Natural killer cell (primary cell): ENCODE measurements at regions not wholly inside any gene's neighbourhood (a gene's known extent, or its start where the extent isn't known, plus 50 kb on each side); places are given as distances from the start of the nearest gene placed in this dataset.

Experiments
- ATAC-seq, 3 donors: fragments of 150-1000 bp in 2 of 3; fragments of 200-7000 bp in 1 of 3; cut with Tn5 transposase; 1 replicate in 1 of 3; 2 replicates in 2 of 3; pipeline ENCODE4 v1.10.0; 2021; ENCODE audit warnings: mild to moderate bottlenecking in 2 of 3, moderate library complexity in 2 of 3
- DNase-seq, 2 donors: peaks; one replicate each; pipeline versions ENCODE4 v3.0.0 to v3.0.0-alpha.2; 2013 to 2021; ENCODE audit warnings: mixed read lengths in 1 of 2
- H3K27ac ChIP-seq: one replicate; pipeline ENCODE4 v1.5.1; 2013; ENCODE audit warnings: mild to moderate bottlenecking, low read length
- H3K27me3 ChIP-seq: one replicate; pipeline ENCODE4 v1.6.1; 2013; ENCODE audit warnings: low read length; ENCODE audit not compliant: control insufficient read depth, insufficient read depth
- H3K36me3 ChIP-seq: one replicate; pipeline ENCODE4 v1.6.1; 2013; ENCODE audit warnings: low read length; ENCODE audit not compliant: control insufficient read depth, insufficient read depth
- H3K4me1 ChIP-seq: one replicate; pipeline ENCODE4 v1.6.1; 2013; ENCODE audit warnings: low read length; ENCODE audit not compliant: control insufficient read depth, insufficient read depth
- H3K4me3 ChIP-seq: one replicate; pipeline ENCODE4 v1.5.1; 2013; ENCODE audit warnings: low read length
- H3K9me3 ChIP-seq: one replicate; pipeline ENCODE4 v1.6.1; 2013; ENCODE audit warnings: low read length; ENCODE audit not compliant: control insufficient read depth, insufficient read depth
- H3K27ac Mint-ChIP-seq, 2 donors: one replicate each; pipeline ENCODE4 v1.8.0; 2022; ENCODE audit warnings: mild to moderate bottlenecking in 2 of 2, mixed read lengths in 2 of 2, moderate library complexity in 1 of 2
- H3K27me3 Mint-ChIP-seq, 2 donors: one replicate each; pipeline ENCODE4 v1.8.0; 2022; ENCODE audit warnings: low read depth in 2 of 2, mixed read lengths in 2 of 2
- H3K36me3 Mint-ChIP-seq: one replicate; pipeline ENCODE4 v1.8.0; 2022; ENCODE audit warnings: mixed read lengths
- H3K4me1 Mint-ChIP-seq, 2 donors: one replicate each; pipeline ENCODE4 v1.8.0; 2022; ENCODE audit warnings: mixed read lengths in 2 of 2
- H3K4me3 Mint-ChIP-seq: one replicate; pipeline ENCODE4 v1.8.0; 2022; ENCODE audit warnings: mild to moderate bottlenecking, moderate library complexity, mixed read lengths
- H3K9me3 Mint-ChIP-seq, 2 donors: one replicate each; pipeline ENCODE4 v1.8.0; 2022; ENCODE audit warnings: mixed read lengths in 2 of 2
- CTCF ChIP-seq: fragments of 200-600 bp; IDR thresholded peaks from one replicate; pipeline ENCODE4 v1.8.0; 2022; ENCODE audit warnings: antibody characterized with exemption
- WGBS: methylation state at CpG from one replicate; pipeline ENCODE4 v1.1.7; 2013; ENCODE audit warnings: missing lambda C conversion rate; ENCODE audit not compliant: insufficient coverage; 5-methylcytosine and 5-hydroxymethylcytosine counted together
- intact Hi-C: fragments of 100-400 bp; cut with micrococcal nuclease; formaldehyde crosslinking; loops from one replicate; pipeline ENCODE4 v1.14.2; 2022

DNA sequence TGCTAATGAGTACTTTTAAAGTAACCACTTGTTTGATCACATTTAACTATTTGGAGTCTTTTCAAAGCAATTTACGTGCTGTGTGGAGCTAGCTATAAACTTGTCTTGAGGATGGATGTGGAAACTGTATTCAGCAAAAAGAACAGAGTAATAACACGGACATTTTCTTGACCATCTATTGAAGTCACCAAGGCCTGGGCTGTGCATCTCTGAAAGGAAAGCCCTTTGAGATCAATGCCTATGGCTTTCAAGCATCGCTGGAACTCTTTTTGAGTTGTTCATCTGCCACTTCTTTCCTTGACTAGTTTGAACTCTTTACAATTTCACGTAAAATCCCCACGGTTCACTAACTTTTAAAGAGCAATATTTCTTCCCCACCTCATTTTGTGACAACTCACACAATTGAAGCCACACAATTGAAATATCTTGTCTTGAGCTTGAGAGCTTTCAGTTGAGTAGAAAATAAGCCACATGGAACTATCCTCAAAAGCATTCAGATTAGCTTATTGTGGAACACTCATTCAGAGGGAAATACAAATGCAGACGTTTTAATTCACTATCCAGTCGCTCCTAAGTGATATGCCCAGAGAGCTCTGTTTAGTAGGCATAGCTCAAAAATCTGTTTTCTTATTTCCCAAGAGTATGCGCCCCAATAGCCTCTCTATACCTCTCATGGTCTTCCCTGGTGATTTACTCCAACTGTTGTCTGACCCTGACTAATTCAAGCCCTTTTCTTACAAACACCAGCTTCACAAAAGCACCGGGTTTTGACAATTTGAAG, 134.9 kb upstream of the SLITRK2 start:
- Histone ChIP-seq H3K36me3 (no peaks in the 10 kb centered on the region), H3K4me3 (no peak overlapping the region), H3K9me3 (no peaks in the 10 kb centered on the region), H3K4me1 (no peaks in the 10 kb centered on the region), H3K27me3 (no peaks in the 10 kb centered on the region), H3K27ac (no peak overlapping the region)
- peaks cover 5 to 15% of the 10 kb centered on the region in 2 donors for H3K9me3 Mint-ChIP-seq
- no peak for TF ChIP-seq CTCF
- DNase-seq (no peak), ATAC-seq (no peak)
- H3K4me1 Mint-ChIP-seq: no peaks in the 10 kb centered on the region
- no peaks in the 10 kb centered on the region for H3K36me3 Mint-ChIP-seq
- no peaks in the 10 kb centered on the region for H3K27me3 Mint-ChIP-seq
- intact Hi-C loops: no loop called here
- WGBS: 83% methylated on average over 9 of the region's 9 CpGs
- H3K4me3 Mint-ChIP-seq: no peak overlapping the region
- no peak overlapping the region for H3K27ac Mint-ChIP-seq

DNA sequence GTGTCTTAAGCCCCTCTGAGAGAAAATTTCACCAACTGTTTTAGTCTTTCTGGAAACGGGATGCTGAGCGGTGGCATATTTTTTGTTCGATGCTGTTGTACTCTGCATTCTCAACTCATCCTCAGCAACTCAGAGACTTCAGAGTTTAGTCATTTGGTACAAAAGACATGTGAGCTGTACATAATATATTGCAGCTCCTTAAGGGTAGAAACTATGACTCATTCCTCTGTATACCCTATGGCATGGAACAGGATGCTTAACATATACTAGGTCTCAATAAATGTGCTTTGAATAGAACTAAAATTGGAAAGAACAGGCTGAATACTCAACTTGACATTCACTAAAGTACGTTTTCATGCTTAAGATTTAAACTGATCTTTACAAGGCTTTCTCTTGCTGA, 130.5 kb upstream of the SLITRK2 start:
- DNase-seq (no peak), ATAC-seq (no peak)
- no peak overlapping the region for H3K4me3 ChIP-seq
- Mint-ChIP-seq H3K4me1 (no peaks in the 10 kb centered on the region), H3K9me3 (peaks cover 0 to 10% of the 10 kb centered on the region in 2 donors), H3K27ac (no peak overlapping the region), H3K36me3 (no peaks in the 10 kb centered on the region), H3K4me3 (no peak overlapping the region), H3K27me3 (no peaks in the 10 kb centered on the region)
- no peaks in the 10 kb centered on the region for H3K36me3 ChIP-seq
- H3K27ac ChIP-seq: no peak overlapping the region
- TF ChIP-seq CTCF: no peak
- no peaks in the 10 kb centered on the region for H3K27me3 ChIP-seq
- WGBS: 83% methylated on average over 2 of the region's 4 CpGs
- intact Hi-C loops: no loop called here
- H3K4me1 ChIP-seq: no peaks in the 10 kb centered on the region
- no peaks in the 10 kb centered on the region for H3K9me3 ChIP-seq

DNA sequence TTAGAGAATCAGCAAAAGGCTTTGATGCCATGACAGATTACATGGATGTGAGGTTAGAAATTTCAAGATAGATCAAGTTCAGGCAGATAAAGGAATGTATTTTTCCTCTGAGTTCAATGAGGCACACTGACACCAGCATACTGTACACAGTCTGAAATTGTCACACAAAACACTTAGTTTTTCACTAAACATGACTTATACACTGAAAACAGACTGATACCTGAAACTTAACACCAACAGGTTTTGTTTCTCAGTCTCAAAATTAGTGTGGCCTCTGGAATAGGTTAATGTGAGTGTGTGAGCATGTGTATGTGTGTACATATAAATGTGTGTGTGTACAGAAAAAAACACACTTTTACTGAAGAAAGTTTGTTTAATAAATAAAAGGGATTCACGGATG, 129.9 kb upstream of the SLITRK2 start:
- Mint-ChIP-seq H3K27ac (no peak overlapping the region), H3K27me3 (no peaks in the 10 kb centered on the region), H3K4me3 (no peak overlapping the region), H3K36me3 (no peaks in the 10 kb centered on the region), H3K9me3 (peaks cover 2 to 13% of the 10 kb centered on the region in 2 donors), H3K4me1 (no peaks in the 10 kb centered on the region)
- WGBS: no CpG with 5 or more reads among the region's 1 CpG
- Histone ChIP-seq H3K4me3 (no peak overlapping the region), H3K4me1 (no peaks in the 10 kb centered on the region), H3K9me3 (no peaks in the 10 kb centered on the region), H3K27me3 (no peaks in the 10 kb centered on the region), H3K36me3 (no peaks in the 10 kb centered on the region), H3K27ac (no peak overlapping the region)
- intact Hi-C loops: no loop called here
- ATAC-seq: no peak
- no peak for DNase-seq
- TF ChIP-seq CTCF: no peak

- Histone ChIP-seq H3K4me1 (no peaks in the 10 kb centered on the region), H3K27me3 (no peaks in the 10 kb centered on the region), H3K27ac (no peak overlapping the region), H3K36me3 (no peaks in the 10 kb centered on the region), H3K9me3 (no peaks in the 10 kb centered on the region), H3K4me3 (no peak overlapping the region)
- intact Hi-C loops: no loop called here
- no peaks in the 10 kb centered on the region for H3K4me1 Mint-ChIP-seq
- H3K27me3 Mint-ChIP-seq: no peaks in the 10 kb centered on the region
- no peaks in the 10 kb centered on the region for H3K36me3 Mint-ChIP-seq
- TF ChIP-seq CTCF: no peak
- no peak overlapping the region for H3K4me3 Mint-ChIP-seq
- ATAC-seq (no peak), DNase-seq (no peak)
- H3K27ac Mint-ChIP-seq: no peak overlapping the region
- WGBS: 79% methylated on average over 2 of the region's 3 CpGs
- H3K9me3 Mint-ChIP-seq: peaks cover 5 to 25% of the 10 kb centered on the region in 2 donors
These were observed 123.6 kb upstream of the SLITRK2 start for GRCh38 chrX:145694048-145694447.
